Mesodermal cell (in vitro differentiated cells): ENCODE measurements at regions not wholly inside any gene's neighbourhood (a gene's known extent, or its start where the extent isn't known, plus 50 kb on each side); places are given as distances from the start of the nearest gene placed in this dataset.

Experiments used
- H3K27ac ChIP-seq: 2 replicates; pipeline ENCODE4 v1.7.0; 2013; ENCODE audit warnings: mild to moderate bottlenecking, low read depth, low read length, moderate library complexity; ENCODE audit not compliant: severe bottlenecking
- H3K36me3 ChIP-seq: 2 replicates; pipeline ENCODE4 v1.7.1; 2013; ENCODE audit warnings: mild to moderate bottlenecking, low read length, moderate library complexity; ENCODE audit not compliant: control insufficient read depth, insufficient read depth
- H3K4me1 ChIP-seq: one replicate; pipeline ENCODE4 v1.7.1; 2013; ENCODE audit warnings: mild to moderate bottlenecking, low read length; ENCODE audit not compliant: insufficient read depth, control insufficient read depth, poor library complexity, severe bottlenecking
- H3K4me3 ChIP-seq: 2 replicates; pipeline ENCODE4 v1.7.0; 2013; ENCODE audit warnings: low read length, control low read depth, mild to moderate bottlenecking; ENCODE audit not compliant: insufficient read depth, poor library complexity, severe bottlenecking; ENCODE audit errors: extremely low read depth
- H3K9me3 ChIP-seq: 2 replicates; pipeline ENCODE4 v1.7.1; 2013; ENCODE audit warnings: mild to moderate bottlenecking, low read length, moderate library complexity; ENCODE audit not compliant: control insufficient read depth
- WGBS, 2 experiments: methylation state at CpG; one replicate each; pipeline ENCODE4 v1.1.5; 2013; ENCODE audit warnings: missing lambda C conversion rate in 2 of 2; ENCODE audit not compliant: insufficient coverage in 2 of 2; 5-methylcytosine and 5-hydroxymethylcytosine counted together

GRCh38 chr6:19368511-19368910 is 468.7 kb upstream of the ID4 start:
- no peaks in the 10 kb centered on the region for H3K9me3 ChIP-seq
- H3K4me1 ChIP-seq: no peaks in the 10 kb centered on the region
- H3K36me3 ChIP-seq: no peaks in the 10 kb centered on the region
- 91% methylated on average over 1 of the region's 1 CpG; no CpG with 5 or more reads in 1 of the 2 experiments for WGBS, 2 experiments
- H3K4me3 ChIP-seq: no peak overlapping the region
- H3K27ac ChIP-seq: no peak overlapping the region

GRCh38 chr6:19369785-19370184 is 467.4 kb upstream of the ID4 start:
- H3K4me3 ChIP-seq: no peak overlapping the region
- no peaks in the 10 kb centered on the region for H3K9me3 ChIP-seq
- no peaks in the 10 kb centered on the region for H3K36me3 ChIP-seq
- no peak overlapping the region for H3K27ac ChIP-seq
- H3K4me1 ChIP-seq: no peaks in the 10 kb centered on the region

- Histone ChIP-seq H3K9me3 (no peaks in the 10 kb centered on the region), H3K36me3 (no peaks in the 10 kb centered on the region), H3K27ac (no peak overlapping the region), H3K4me1 (no peaks in the 10 kb centered on the region), H3K4me3 (no peak overlapping the region)
- 70 to 82% methylated on average over 3 of the region's 3 CpGs for WGBS, 2 experiments
These were observed 466.3 kb upstream of the ID4 start for GRCh38 chr6:19370831-19371230.

GRCh38 chr6:19375613-19376012 is 461.6 kb upstream of the ID4 start:
- Histone ChIP-seq H3K36me3 (no peaks in the 10 kb centered on the region), H3K4me1 (no peaks in the 10 kb centered on the region), H3K4me3 (no peak overlapping the region), H3K27ac (no peak overlapping the region), H3K9me3 (no peaks in the 10 kb centered on the region)

- 85 to 89% methylated on average over 3 of the region's 3 CpGs for WGBS, 2 experiments
- Histone ChIP-seq H3K27ac (no peak overlapping the region), H3K4me1 (no peaks in the 10 kb centered on the region)
These were observed 459.4 kb upstream of the ID4 start for GRCh38 chr6:19377722-19378121.

GRCh38 chr6:19380293-19380692 is 456.9 kb upstream of the ID4 start:
- 90 to 100% methylated on average over 1 to 2 of the region's 2 CpGs for WGBS, 2 experiments
- no peak overlapping the region for H3K27ac ChIP-seq
- H3K4me1 ChIP-seq: no peaks in the 10 kb centered on the region
- no peaks in the 10 kb centered on the region for H3K9me3 ChIP-seq
- no peaks in the 10 kb centered on the region for H3K36me3 ChIP-seq
- H3K4me3 ChIP-seq: no peak overlapping the region

More at GRCh38 chr6:19377722-19378121, 459.4 kb upstream of the ID4 start:
- H3K4me3 ChIP-seq: no peak overlapping the region
- H3K36me3 ChIP-seq: no peaks in the 10 kb centered on the region
- no peaks in the 10 kb centered on the region for H3K9me3 ChIP-seq

- Histone ChIP-seq H3K4me3 (no peak overlapping the region), H3K27ac (no peak overlapping the region), H3K9me3 (no peaks in the 10 kb centered on the region), H3K4me1 (no peaks in the 10 kb centered on the region), H3K36me3 (no peaks in the 10 kb centered on the region)
- WGBS, 2 experiments: 91 to 97% methylated on average over 3 of the region's 3 CpGs
These were observed 454.5 kb upstream of the ID4 start for GRCh38 chr6:19382676-19383075.

- no peaks in the 10 kb centered on the region for H3K9me3 ChIP-seq
- no peak overlapping the region for H3K4me3 ChIP-seq
- no peaks in the 10 kb centered on the region for H3K4me1 ChIP-seq
- WGBS, 2 experiments: no CpG with 5 or more reads among the region's 2 CpGs
- H3K36me3 ChIP-seq: no peaks in the 10 kb centered on the region
- H3K27ac ChIP-seq: no peak overlapping the region
These were observed 445.2 kb upstream of the ID4 start for GRCh38 chr6:19391926-19392325.

- no peaks in the 10 kb centered on the region for H3K36me3 ChIP-seq
- H3K27ac ChIP-seq: no peak overlapping the region
- H3K4me3 ChIP-seq: no peak overlapping the region
- no CpG with 5 or more reads among the region's 3 CpGs for WGBS, 2 experiments
- H3K4me1 ChIP-seq: no peaks in the 10 kb centered on the region
- H3K9me3 ChIP-seq: no peaks in the 10 kb centered on the region
These were observed 443.1 kb upstream of the ID4 start for GRCh38 chr6:19394051-19394450.

- Histone ChIP-seq H3K4me3 (no peak overlapping the region), H3K27ac (no peak overlapping the region), H3K9me3 (no peaks in the 10 kb centered on the region), H3K36me3 (no peaks in the 10 kb centered on the region), H3K4me1 (no peaks in the 10 kb centered on the region)
- 65% methylated on average over 2 of the region's 4 CpGs; no CpG with 5 or more reads in 1 of the 2 experiments for WGBS, 2 experiments
These were observed 442.5 kb upstream of the ID4 start for GRCh38 chr6:19394687-19395086.

GRCh38 chr6:19395316-19395715 is 441.9 kb upstream of the ID4 start:
- H3K36me3 ChIP-seq: no peaks in the 10 kb centered on the region
- no peak overlapping the region for H3K4me3 ChIP-seq
- no peaks in the 10 kb centered on the region for H3K9me3 ChIP-seq
- H3K4me1 ChIP-seq: no peaks in the 10 kb centered on the region
- no peak overlapping the region for H3K27ac ChIP-seq

- no peaks in the 10 kb centered on the region for H3K9me3 ChIP-seq
- H3K27ac ChIP-seq: no peak overlapping the region
- no peak overlapping the region for H3K4me3 ChIP-seq
- H3K4me1 ChIP-seq: no peaks in the 10 kb centered on the region
- H3K36me3 ChIP-seq: no peaks in the 10 kb centered on the region
- WGBS, 2 experiments: 100% methylated on average over 1 of the region's 7 CpGs; no CpG with 5 or more reads in 1 of the 2 experiments
These were observed 437.8 kb upstream of the ID4 start for GRCh38 chr6:19399406-19399805.
